ENCODE measurements at regions not wholly inside any gene's neighbourhood (a gene's known extent, or its start where the extent isn't known, plus 50 kb on each side); places are given as distances from the start of the nearest gene placed in this dataset.
"Not testable (repeated sequence)": the region's sequence is repeated elsewhere in the genome, so short reads cannot be mapped to it uniquely, and the experiment has no call there.

- H3K4me3 Mint-ChIP-seq; DNase-seq; H3K36me3 Mint-ChIP-seq (ENCODE audit: insufficient read depth in 2 of 2); H3K4me1 Mint-ChIP-seq (ENCODE audit: low read depth); H3K27me3 Mint-ChIP-seq (ENCODE audit: low read depth); ATAC-seq (replicated peaks in 1 of 2); H3K9me3 Mint-ChIP-seq; H3K27ac Mint-ChIP-seq: not testable (repeated sequence)
Observed at GRCh38 chr4:162740228-162740627, 426.5 kb downstream of the NAF1 start.

GRCh38 chr4:162739596-162739995 lies 427.1 kb downstream of the NAF1 start:
- DNase-seq; H3K9me3 Mint-ChIP-seq; H3K27ac Mint-ChIP-seq; H3K27me3 Mint-ChIP-seq (ENCODE audit: low read depth); H3K36me3 Mint-ChIP-seq (ENCODE audit: insufficient read depth in 2 of 2); ATAC-seq (replicated peaks in 1 of 2); H3K4me1 Mint-ChIP-seq (ENCODE audit: low read depth); H3K4me3 Mint-ChIP-seq: not testable (repeated sequence)

DNA sequence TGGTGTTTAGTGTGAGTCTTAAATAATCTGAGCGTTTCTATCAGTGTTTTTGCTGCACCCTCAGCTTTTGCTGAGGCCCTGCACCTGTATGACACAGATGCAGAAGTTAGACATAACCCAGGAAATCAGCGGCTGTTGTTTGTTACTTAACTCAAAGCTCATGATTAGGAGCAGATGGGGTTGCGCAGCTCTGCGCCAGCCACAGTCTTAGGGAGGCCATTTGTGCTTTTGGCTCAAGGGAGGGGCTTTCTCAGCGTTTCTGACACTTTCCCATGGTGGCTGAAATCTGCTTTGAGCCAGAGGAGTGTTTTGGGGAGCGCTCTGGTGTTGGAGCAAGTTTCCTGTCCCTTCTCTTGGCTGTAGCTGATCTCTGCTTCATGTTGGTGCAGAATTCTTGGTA lies 433.8 kb downstream of the NAF1 start:
- DNase-seq (no peak), ATAC-seq (replicated peaks in 1 of 2) (no peak)
- H3K27me3 Mint-ChIP-seq (ENCODE audit: low read depth) = no peaks in the 10 kb centered on the region
- no peak overlapping the region for H3K27ac Mint-ChIP-seq
- H3K9me3 Mint-ChIP-seq = no peaks in the 10 kb centered on the region
- H3K4me1 Mint-ChIP-seq (ENCODE audit: low read depth) = no peaks in the 10 kb centered on the region
- no peak overlapping the region for H3K4me3 Mint-ChIP-seq
- no peaks in the 10 kb centered on the region for H3K36me3 Mint-ChIP-seq (ENCODE audit: insufficient read depth in 2 of 2)

DNA sequence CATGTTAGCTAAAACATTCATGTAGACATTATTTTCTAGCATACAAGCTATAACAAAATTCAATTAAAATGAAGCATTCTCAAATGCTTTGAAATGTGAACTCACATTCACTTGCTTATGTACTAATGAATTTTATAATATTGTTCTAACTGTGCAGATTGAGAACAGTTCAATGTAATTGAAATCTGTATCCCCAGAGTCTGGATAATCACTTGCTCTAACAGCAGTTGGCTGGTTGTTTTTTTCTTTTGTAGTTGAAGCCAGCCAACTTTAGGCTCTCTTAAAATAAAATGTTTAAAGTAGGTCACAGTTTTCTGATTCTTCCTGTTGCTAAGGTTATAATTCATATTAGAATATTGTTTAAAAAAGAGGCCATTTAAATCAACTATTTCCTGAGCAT lies 438.9 kb downstream of the NAF1 start:
- H3K36me3 Mint-ChIP-seq (ENCODE audit: insufficient read depth in 2 of 2) = no peaks in the 10 kb centered on the region
- H3K4me3 Mint-ChIP-seq = no peak overlapping the region
- H3K27me3 Mint-ChIP-seq (ENCODE audit: low read depth) = no peaks in the 10 kb centered on the region
- no peak for DNase-seq
- H3K4me1 Mint-ChIP-seq (ENCODE audit: low read depth) = no peaks in the 10 kb centered on the region
- H3K27ac Mint-ChIP-seq = no peak overlapping the region
- no peak for ATAC-seq (replicated peaks in 1 of 2)
- H3K9me3 Mint-ChIP-seq = peaks cover 0 to 3% of the 10 kb centered on the region in 2 donors

DNA sequence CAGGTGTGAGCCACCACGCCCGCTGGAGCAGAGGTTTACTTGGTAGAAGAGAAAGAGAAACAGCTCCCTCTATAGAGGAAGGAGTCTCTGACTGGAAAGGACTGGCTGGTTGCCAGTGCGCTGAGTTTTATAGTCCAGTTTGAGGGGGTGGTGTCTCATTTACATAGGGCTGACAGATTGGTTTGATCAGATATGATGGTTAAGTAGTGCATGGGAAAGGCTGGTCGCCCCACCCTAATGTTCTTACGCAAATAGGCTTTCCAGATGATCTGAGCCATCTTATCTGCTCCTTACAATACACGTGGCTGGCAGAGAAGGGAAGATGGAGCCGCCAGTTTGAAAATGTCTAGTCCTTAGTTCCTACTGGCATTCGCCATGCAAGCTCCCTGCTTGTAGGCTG lies 439.5 kb downstream of the NAF1 start:
- ATAC-seq (replicated peaks in 1 of 2) (no peak), DNase-seq (no peak)
- Mint-ChIP-seq H3K36me3 (ENCODE audit: insufficient read depth in 2 of 2) (no peaks in the 10 kb centered on the region), H3K4me1 (ENCODE audit: low read depth) (no peaks in the 10 kb centered on the region), H3K4me3 (no peak overlapping the region), H3K27ac (no peak overlapping the region), H3K27me3 (ENCODE audit: low read depth) (no peaks in the 10 kb centered on the region), H3K9me3 (peaks cover 0 to 3% of the 10 kb centered on the region in 2 donors)

DNA sequence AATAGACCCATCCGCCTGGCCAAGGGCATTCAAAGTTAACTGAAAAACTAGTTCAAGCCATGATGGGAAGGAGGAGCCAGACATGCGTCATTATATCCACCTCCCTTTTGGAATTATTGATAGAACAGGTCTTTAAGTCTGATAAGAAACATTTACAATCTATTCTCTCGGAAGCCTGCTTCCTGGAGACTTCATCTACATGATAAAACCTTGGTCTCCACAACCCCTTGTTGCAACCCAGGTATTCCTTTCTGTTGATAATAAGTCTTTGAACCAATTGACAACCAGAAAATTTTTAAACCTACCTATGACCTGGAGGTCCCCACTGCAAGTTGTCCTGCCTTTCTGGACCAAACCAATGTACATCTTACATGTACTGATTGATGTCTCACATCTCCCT lies 451.3 kb downstream of the NAF1 start:
- DNase-seq (no peak), ATAC-seq (replicated peaks in 1 of 2) (no peak)
- H3K4me3 Mint-ChIP-seq = no peak overlapping the region
- no peaks in the 10 kb centered on the region for H3K27me3 Mint-ChIP-seq (ENCODE audit: low read depth)
- no peaks in the 10 kb centered on the region for H3K4me1 Mint-ChIP-seq (ENCODE audit: low read depth)
- no peak overlapping the region for H3K27ac Mint-ChIP-seq
- H3K36me3 Mint-ChIP-seq (ENCODE audit: insufficient read depth in 2 of 2) = peaks cover 0 to 2% of the 10 kb centered on the region in 2 donors
- peaks cover 6 to 14% of the 10 kb centered on the region in 2 donors for H3K9me3 Mint-ChIP-seq

- Mint-ChIP-seq H3K27me3 (ENCODE audit: low read depth) (no peaks in the 10 kb centered on the region), H3K9me3 (peaks cover 4 to 12% of the 10 kb centered on the region in 2 donors), H3K4me3 (no peak overlapping the region), H3K4me1 (ENCODE audit: low read depth) (no peaks in the 10 kb centered on the region), H3K27ac (no peak overlapping the region), H3K36me3 (ENCODE audit: insufficient read depth in 2 of 2) (peaks cover 0 to 2% of the 10 kb centered on the region in 2 donors)
- DNase-seq (no peak), ATAC-seq (replicated peaks in 1 of 2) (no peak)
Observed at GRCh38 chr4:162707962-162708361, 458.7 kb downstream of the NAF1 start.

DNA sequence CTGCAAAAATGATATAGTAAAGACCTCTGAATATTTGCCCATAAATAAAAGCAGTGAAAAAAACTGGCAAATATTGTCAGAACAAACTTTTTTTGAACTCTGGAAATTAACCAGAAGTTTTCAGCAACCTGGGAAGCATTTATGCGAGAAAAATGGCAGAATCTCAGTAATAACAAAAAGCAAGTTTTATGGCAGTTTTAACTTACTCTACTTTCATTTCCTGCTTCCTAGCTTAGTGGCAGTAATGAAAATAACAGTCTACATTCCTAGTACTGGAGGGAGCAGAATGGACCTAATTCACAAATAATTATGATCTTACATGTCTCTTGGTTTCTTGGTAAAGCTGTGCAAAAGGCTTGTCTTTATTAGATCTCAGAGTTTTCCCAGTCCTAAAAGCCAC lies 460.1 kb downstream of the NAF1 start:
- no peaks in the 10 kb centered on the region for H3K4me1 Mint-ChIP-seq (ENCODE audit: low read depth)
- DNase-seq (no peak), ATAC-seq (replicated peaks in 1 of 2) (no peak)
- no peak overlapping the region for H3K27ac Mint-ChIP-seq
- H3K9me3 Mint-ChIP-seq = peaks cover 0 to 3% of the 10 kb centered on the region in 2 donors
- H3K36me3 Mint-ChIP-seq (ENCODE audit: insufficient read depth in 2 of 2) = peaks cover 0 to 2% of the 10 kb centered on the region in 2 donors
- H3K4me3 Mint-ChIP-seq = no peak overlapping the region
- H3K27me3 Mint-ChIP-seq (ENCODE audit: low read depth) = no peaks in the 10 kb centered on the region

DNA sequence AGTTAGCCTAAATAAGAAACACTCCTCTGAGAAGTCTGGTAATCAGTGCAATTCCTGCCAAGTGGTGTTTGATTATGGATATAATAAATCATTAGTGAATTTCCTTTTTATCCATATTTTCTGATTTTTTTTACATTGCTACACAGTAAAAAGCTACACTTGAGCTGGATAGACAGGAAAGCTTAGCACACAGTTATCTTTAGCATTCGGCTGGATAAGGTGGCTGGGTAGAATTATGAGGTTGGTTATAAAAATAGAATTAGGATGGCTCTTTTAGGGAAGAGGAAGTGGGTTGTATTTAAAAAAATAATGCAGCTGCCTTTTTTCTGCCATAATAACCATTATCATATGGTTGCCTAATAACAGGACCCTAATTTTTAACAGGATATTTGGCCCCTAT lies 460.6 kb downstream of the NAF1 start:
- DNase-seq = no peak
- Mint-ChIP-seq H3K4me1 (ENCODE audit: low read depth) (no peaks in the 10 kb centered on the region), H3K36me3 (ENCODE audit: insufficient read depth in 2 of 2) (peaks cover 0 to 2% of the 10 kb centered on the region in 2 donors), H3K9me3 (peaks cover 0 to 3% of the 10 kb centered on the region in 2 donors), H3K27me3 (ENCODE audit: low read depth) (no peaks in the 10 kb centered on the region), H3K27ac (no peak overlapping the region), H3K4me3 (no peak overlapping the region)
- no peak for ATAC-seq (replicated peaks in 1 of 2)

DNA sequence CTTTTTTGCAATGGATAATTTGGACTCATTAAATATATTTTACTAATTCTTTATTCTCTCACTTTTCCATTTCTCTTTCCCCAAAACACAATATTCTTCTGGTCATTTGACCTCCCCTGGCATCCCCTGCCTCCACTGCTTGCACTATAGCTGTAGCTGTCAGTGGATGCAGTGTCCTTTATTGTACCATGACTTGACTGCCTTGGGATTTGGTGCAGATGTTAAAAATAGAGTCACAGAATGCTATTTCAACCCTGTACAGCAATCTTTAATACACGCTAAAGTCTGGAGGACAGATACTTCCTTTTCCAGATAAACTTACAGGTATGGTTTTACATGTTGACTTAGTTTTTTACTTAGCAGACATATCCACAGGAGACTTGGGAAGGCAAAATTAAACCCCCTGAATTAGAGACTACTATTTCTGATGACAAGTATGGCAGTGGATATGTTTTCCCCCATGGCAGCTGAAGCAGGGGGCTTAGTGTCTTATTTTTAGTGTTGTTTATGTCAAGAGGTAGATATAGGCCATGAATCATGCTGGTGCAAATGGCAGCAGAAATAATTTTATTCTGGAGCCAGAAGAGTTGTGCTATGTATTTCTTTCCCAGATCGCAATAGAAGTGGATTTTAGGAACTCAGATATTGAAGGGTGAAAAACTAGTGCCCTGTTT lies 461.4 kb downstream of the NAF1 start:
- Mint-ChIP-seq H3K36me3 (ENCODE audit: insufficient read depth in 2 of 2) (no peaks in the 10 kb centered on the region), H3K9me3 (peaks cover 0 to 3% of the 10 kb centered on the region in 2 donors), H3K4me3 (no peak overlapping the region), H3K27ac (no peak overlapping the region), H3K27me3 (ENCODE audit: low read depth) (no peaks in the 10 kb centered on the region), H3K4me1 (ENCODE audit: low read depth) (no peaks in the 10 kb centered on the region)
- ATAC-seq (replicated peaks in 1 of 2) = no peak
- DNase-seq = no peak

- Mint-ChIP-seq H3K9me3 (peaks cover 3 to 6% of the 10 kb centered on the region in 2 donors), H3K27me3 (ENCODE audit: low read depth) (no peaks in the 10 kb centered on the region), H3K36me3 (ENCODE audit: insufficient read depth in 2 of 2) (no peaks in the 10 kb centered on the region), H3K27ac (no peak overlapping the region), H3K4me3 (no peak overlapping the region), H3K4me1 (ENCODE audit: low read depth) (no peaks in the 10 kb centered on the region)
- no peak for DNase-seq
- no peak for ATAC-seq (replicated peaks in 1 of 2)
Observed at GRCh38 chr4:162700815-162701361, 465.8 kb downstream of the NAF1 start.

DNA sequence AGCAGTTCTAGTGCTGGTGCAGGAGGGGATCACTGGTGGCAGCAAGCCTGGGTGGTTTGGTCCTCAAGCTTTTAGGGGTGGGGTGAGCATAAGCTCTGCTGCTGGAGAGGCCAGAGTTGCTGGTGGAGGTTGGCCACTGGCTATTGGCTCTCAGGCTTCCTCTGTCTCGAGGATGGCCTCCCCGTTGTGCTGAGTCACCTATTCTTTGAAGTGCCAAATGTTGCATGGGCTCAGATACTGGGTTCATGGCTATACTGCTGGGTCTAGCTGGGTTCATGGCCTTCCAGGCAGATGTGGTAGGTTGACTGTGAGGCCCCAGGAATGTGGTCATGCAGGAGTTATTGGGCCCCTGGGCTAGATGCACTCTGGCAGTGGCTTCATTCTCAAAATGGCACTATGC lies 466.3 kb downstream of the NAF1 start:
- no peak for ATAC-seq (replicated peaks in 1 of 2)
- H3K36me3 Mint-ChIP-seq (ENCODE audit: insufficient read depth in 2 of 2) = no peaks in the 10 kb centered on the region

GRCh38 chr4:162699629-162700028 lies 467.1 kb downstream of the NAF1 start:
- H3K36me3 Mint-ChIP-seq (ENCODE audit: insufficient read depth in 2 of 2) = no peaks in the 10 kb centered on the region
- no peak overlapping the region for H3K4me3 Mint-ChIP-seq
- no peak for ATAC-seq (replicated peaks in 1 of 2)
- no peak overlapping the region for H3K27ac Mint-ChIP-seq
- DNase-seq = no peak
- H3K27me3 Mint-ChIP-seq (ENCODE audit: low read depth) = no peaks in the 10 kb centered on the region
- peaks cover 3 to 6% of the 10 kb centered on the region in 2 donors for H3K9me3 Mint-ChIP-seq
- H3K4me1 Mint-ChIP-seq (ENCODE audit: low read depth) = no peaks in the 10 kb centered on the region

More for the DNA sequence above, 466.3 kb downstream of the NAF1 start:
- no peak overlapping the region for H3K4me3 Mint-ChIP-seq
- H3K9me3 Mint-ChIP-seq = peaks cover 3 to 6% of the 10 kb centered on the region in 2 donors
- no peaks in the 10 kb centered on the region for H3K4me1 Mint-ChIP-seq (ENCODE audit: low read depth)
- no peak for DNase-seq
- no peak overlapping the region for H3K27ac Mint-ChIP-seq
- no peaks in the 10 kb centered on the region for H3K27me3 Mint-ChIP-seq (ENCODE audit: low read depth)

GRCh38 chr4:162685410-162685809 lies 481.3 kb downstream of the NAF1 start:
- Mint-ChIP-seq H3K36me3 (ENCODE audit: insufficient read depth in 2 of 2) (peaks cover 0 to 3% of the 10 kb centered on the region in 2 donors), H3K27ac (no peak overlapping the region), H3K4me1 (ENCODE audit: low read depth) (no peaks in the 10 kb centered on the region), H3K27me3 (ENCODE audit: low read depth) (no peaks in the 10 kb centered on the region), H3K4me3 (no peak overlapping the region), H3K9me3 (peaks cover 0 to 3% of the 10 kb centered on the region in 2 donors)
- DNase-seq (no peak), ATAC-seq (replicated peaks in 1 of 2) (no peak)
